Globus pallidus (tissue), 1 donor: ENCODE measurements at regions not wholly inside any gene's neighbourhood (a gene's known extent, or its start where the extent isn't known, plus 50 kb on each side); places are given as distances from the start of the nearest gene placed in this dataset.

Experiments
- DNase-seq: peaks from one replicate; pipeline ENCODE4 v3.0.0-alpha.2; 2015; ENCODE audit warnings: low spot score

- DNase-seq: peak; percentile 26
These were observed 63.3 kb upstream of the SLC30A5 start for GRCh38 chr5:69030358-69031062.

DNA sequence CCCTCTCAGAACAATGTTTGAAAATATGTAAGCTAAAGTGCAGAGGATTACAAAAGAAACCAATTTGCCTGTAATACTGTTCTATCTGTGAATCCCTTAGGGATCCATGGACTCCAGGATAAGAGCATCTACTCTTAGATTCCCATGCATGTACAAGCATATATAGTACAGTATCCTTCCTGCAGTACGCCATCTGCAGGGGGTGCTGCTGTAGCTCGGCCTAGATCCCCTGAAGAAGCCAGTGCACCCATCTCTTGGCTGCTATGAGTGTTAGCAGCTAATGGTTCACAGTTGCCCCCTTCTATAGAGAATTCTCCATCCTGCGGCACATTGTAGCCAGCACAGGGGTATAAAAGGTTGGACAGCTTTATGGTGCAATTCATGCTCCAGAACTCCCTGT, 61.8 kb upstream of the SLC30A5 start:
- no peak for DNase-seq

GRCh38 chr5:69033690-69034089, 60.1 kb upstream of the SLC30A5 start:
- DNase-seq: no peak

GRCh38 chr5:69034898-69035297, 58.9 kb upstream of the SLC30A5 start:
- DNase-seq: no peak

DNA sequence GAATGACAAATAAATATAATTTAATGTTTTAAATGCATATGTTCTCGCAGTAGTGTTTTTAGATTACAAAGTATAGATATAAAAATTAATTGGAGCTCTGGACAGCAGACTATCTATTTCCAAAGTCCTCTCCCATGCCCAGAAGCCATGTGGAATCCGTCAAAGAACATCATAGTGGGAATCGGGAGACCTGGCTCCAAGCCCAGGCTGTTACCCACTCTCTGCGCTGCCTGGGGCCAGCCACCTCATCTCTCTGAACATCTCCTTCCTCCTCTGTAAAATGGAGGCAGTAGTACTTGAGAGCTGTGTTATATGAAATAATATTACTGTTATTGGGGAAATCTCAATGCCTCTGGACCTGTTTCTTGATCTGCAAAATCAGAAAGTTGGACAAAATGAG, 58.1 kb upstream of the SLC30A5 start:
- DNase-seq: no peak

DNA sequence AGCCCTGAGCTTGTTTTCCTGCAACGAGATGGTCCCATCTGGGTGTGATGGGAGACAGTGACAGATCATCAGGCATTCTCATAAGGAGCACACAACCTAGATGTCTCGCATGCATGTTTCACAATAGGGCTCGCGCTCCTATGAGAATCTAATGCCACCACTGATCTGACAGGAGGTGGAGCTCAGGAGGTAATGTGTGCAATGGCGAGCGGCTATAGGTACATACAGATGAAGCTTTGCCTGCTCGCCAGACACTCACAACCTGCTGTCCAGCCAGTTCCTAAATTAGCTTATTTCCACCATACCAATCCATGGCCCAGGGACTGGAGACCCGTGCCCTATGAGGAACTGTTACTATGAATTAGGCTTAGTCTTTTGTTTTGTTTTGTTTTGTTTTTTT, 55.3 kb upstream of the SLC30A5 start:
- DNase-seq: no peak

DNA sequence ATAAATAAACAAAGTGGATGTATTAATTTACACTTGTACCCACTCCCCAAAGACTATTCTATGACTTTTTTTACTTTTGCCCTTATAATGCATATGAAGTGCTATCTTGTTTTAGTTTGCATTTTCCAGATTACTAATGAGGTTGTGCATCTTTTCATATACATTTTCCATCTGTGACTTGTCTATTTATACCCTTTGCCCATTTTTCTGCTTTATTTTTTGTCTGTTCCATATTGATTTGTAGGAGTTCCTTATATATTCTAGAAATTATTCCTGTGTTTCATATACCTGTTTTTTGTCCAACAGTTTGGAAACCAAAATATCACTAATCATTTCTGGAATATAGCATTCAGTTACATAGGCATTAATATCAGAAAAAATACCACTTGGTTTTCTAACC, 54.0 kb upstream of the SLC30A5 start:
- DNase-seq: no peak

- DNase-seq: no peak
These were observed 51.3 kb upstream of the SLC30A5 start for GRCh38 chr5:69042500-69042899.

GRCh38 chr5:69042915-69043654, 50.7 kb upstream of the SLC30A5 start:
- peak; percentile 94 for DNase-seq

- DNase-seq: peak; percentile 8
These were observed 50.2 kb upstream of the SLC30A5 start for GRCh38 chr5:69043655-69043996.
